ENCODE measurements at regions not wholly inside any gene's neighbourhood (a gene's known extent, or its start where the extent isn't known, plus 50 kb on each side); places are given as distances from the start of the nearest gene placed in this dataset.
A peak's percentile ranks its signal among the peaks of the same experiment; 100 is the strongest.

DNA sequence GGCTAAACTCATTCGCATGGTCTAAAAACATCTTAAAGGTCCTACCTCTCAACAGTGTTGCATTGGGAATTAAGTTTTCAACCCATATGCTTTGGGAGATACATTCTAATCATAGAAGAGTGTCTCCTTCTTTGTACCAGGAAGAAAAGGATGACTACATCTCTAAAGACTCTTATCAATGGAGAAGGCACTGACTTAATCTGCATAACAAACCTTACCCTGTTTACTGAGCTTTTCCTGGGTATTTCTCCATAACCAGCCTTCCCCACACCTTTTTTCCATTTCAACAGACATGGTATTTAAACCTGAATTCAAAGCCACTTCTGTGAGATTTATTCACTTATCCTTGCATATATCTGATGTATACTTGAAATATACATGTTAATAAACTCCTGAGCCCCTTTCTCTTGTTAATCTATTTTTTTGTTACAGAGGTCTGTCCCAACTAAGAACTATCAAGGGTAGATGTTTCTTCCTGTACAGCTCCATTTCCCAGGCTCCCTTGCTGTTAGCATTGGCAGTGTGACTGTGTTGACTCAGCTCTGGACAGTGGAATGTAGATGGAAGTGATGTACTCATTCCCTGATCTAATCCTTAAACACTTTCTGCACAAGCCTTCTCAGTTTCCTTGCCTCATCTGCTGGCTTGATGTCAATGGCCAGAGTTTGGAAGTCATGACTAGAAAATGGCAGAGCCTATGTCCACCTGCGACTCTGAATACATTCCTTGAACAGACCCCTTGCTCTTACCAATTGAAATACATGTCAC is 148.9 kb upstream of the CPEB2 start:
- in situ Hi-C loops (cut with HindIII; ENCODE audit: low pct_unique_long_range_greater_than_20kb, low sequenced_read_pairs), result no loop called here
- DNase-seq (ENCODE audit: low read depth, low spot score), result no peak

- DNase-seq (ENCODE audit: low read depth, low spot score), result no peak
- in situ Hi-C loops (cut with HindIII; ENCODE audit: low pct_unique_long_range_greater_than_20kb, low sequenced_read_pairs), result no loop called here
Measured at GRCh38 chr4:14855719-14856061, 146.6 kb upstream of the CPEB2 start.

DNA sequence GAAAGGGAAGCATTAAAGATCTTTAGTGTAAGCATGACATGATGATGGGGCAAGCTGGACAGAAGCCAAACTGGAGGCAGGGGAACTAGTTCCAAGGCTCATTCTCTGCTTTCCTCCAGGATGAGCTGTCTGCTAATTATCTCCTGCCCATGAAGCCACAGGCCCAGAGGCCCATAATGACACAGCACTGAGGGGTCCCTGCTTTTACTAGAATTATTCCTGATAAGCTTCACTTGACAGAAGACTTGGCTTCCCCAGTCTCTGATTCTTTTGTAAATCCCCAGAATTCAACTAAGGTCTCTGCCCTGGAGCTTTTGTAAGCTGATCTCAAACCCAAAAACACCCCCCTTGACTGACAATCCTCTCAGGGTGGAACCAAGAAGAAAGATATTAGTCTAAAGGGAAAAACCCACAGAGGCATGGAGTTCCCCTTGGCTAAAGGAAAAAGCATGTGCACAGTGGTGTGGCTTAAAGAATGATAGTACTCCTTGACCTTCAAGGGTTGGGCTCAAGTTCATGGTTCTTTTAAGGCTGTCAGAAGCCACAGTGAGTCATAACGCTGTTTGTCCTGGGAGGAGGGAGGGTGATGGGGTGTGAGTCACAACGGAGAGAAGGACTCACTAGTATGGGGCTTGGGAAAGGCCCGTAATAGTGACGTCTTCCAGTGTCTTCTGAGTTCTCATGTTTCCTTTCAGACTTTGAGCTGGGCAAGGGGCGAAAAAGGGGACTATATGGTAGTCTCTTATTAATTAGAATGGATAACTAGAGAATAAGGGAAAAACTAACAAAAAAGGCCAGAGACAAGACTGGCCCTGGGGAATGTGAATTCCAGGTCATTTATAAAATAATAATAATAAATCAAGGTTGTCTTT is 146.0 kb upstream of the CPEB2 start:
- in situ Hi-C loops (cut with HindIII; ENCODE audit: low pct_unique_long_range_greater_than_20kb, low sequenced_read_pairs), result no loop called here
- peak; percentile 90 for DNase-seq (ENCODE audit: low read depth, low spot score)

- in situ Hi-C loops (cut with HindIII; ENCODE audit: low pct_unique_long_range_greater_than_20kb, low sequenced_read_pairs), result no loop called here
- DNase-seq (ENCODE audit: low read depth, low spot score), result peak; percentile 54
Measured at GRCh38 chr4:14856934-14857235, 145.4 kb upstream of the CPEB2 start.

GRCh38 chr4:14857475-14857874 is 144.8 kb upstream of the CPEB2 start:
- no peak for DNase-seq (ENCODE audit: low read depth, low spot score)
- in situ Hi-C loops (cut with HindIII; ENCODE audit: low pct_unique_long_range_greater_than_20kb, low sequenced_read_pairs), result no loop called here

- no peak for DNase-seq (ENCODE audit: low read depth, low spot score)
- in situ Hi-C loops (cut with HindIII; ENCODE audit: low pct_unique_long_range_greater_than_20kb, low sequenced_read_pairs), result no loop called here
Measured at GRCh38 chr4:14857981-14858380, 144.3 kb upstream of the CPEB2 start.

GRCh38 chr4:14862891-14863290 is 139.4 kb upstream of the CPEB2 start:
- no peak for DNase-seq (ENCODE audit: low read depth, low spot score)
- in situ Hi-C loops (cut with HindIII; ENCODE audit: low pct_unique_long_range_greater_than_20kb, low sequenced_read_pairs), result loop anchor here (10.0 kb wide), 1 partner anchor 82 kb away; no protein-coding TSS in a partner anchor

GRCh38 chr4:14863418-14864364 is 138.6 kb upstream of the CPEB2 start:
- in situ Hi-C loops (cut with HindIII; ENCODE audit: low pct_unique_long_range_greater_than_20kb, low sequenced_read_pairs), result loop anchor here (10.0 kb wide), 1 partner anchor 81 kb away; no protein-coding TSS in a partner anchor

DNA sequence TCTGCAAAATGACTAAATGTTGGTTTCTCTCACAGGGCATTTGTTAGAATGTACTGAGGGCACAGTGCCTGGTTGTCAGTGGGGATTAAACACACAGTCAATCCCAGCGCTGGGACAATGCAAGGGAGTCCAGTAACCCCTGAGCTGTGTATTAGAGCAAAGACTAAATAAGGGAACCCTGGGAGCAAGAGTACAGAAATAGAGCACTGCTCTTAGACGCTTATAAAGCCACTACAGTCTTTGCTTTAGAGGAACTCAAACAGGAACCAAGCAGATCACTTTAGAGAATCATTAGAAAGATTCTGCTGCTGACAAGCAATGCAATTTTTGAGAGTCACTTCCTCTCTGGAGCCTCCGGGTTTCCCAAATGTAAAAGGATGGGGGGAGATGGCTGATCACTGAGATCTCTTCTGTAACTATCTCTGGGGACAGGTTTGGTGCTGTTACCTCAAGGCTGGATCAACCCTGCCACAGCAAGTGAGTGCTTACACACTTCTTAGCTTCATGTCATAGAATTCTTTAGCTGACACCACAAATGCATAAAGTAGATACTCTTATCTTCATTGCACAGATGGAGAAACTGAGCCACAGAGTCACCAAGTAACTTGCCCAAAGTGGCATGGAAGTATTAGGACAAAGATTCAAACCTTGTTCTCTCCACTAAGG is 137.8 kb upstream of the CPEB2 start:
- no peak for DNase-seq (ENCODE audit: low read depth, low spot score)
- in situ Hi-C loops (cut with HindIII; ENCODE audit: low pct_unique_long_range_greater_than_20kb, low sequenced_read_pairs), result loop anchor here (10.0 kb wide), 1 partner anchor 80 kb away; no protein-coding TSS in a partner anchor

More at GRCh38 chr4:14863418-14864364, 138.6 kb upstream of the CPEB2 start:
- no peak for DNase-seq (ENCODE audit: low read depth, low spot score)

DNA sequence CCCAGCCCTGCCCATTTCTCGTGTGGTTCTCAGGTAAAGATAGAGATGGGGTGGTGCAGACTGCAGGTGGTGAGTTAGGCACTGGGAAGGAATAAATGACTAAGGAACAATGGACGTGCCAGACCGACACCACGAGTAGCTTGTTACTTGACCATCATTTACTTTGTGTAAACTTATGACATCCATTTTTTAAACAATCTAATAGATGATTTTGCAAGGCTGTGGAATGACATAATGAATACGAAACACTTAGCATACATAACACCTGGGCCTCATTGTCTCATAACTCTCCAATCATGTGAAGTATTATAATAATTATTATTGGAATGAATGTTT is 137.3 kb upstream of the CPEB2 start:
- no peak for DNase-seq (ENCODE audit: low read depth, low spot score)
- in situ Hi-C loops (cut with HindIII; ENCODE audit: low pct_unique_long_range_greater_than_20kb, low sequenced_read_pairs), result loop anchor here (10.0 kb wide), 1 partner anchor 80 kb away; no protein-coding TSS in a partner anchor

GRCh38 chr4:14865804-14866203 is 136.5 kb upstream of the CPEB2 start:
- no peak for DNase-seq (ENCODE audit: low read depth, low spot score)
- in situ Hi-C loops (cut with HindIII; ENCODE audit: low pct_unique_long_range_greater_than_20kb, low sequenced_read_pairs), result loop anchor here (10.0 kb wide), 1 partner anchor 79 kb away; no protein-coding TSS in a partner anchor

- DNase-seq (ENCODE audit: low read depth, low spot score), result no peak
- in situ Hi-C loops (cut with HindIII; ENCODE audit: low pct_unique_long_range_greater_than_20kb, low sequenced_read_pairs), result loop anchor here (10.0 kb wide), 1 partner anchor 77 kb away; no protein-coding TSS in a partner anchor
Measured at GRCh38 chr4:14867847-14868246, 134.4 kb upstream of the CPEB2 start.

DNA sequence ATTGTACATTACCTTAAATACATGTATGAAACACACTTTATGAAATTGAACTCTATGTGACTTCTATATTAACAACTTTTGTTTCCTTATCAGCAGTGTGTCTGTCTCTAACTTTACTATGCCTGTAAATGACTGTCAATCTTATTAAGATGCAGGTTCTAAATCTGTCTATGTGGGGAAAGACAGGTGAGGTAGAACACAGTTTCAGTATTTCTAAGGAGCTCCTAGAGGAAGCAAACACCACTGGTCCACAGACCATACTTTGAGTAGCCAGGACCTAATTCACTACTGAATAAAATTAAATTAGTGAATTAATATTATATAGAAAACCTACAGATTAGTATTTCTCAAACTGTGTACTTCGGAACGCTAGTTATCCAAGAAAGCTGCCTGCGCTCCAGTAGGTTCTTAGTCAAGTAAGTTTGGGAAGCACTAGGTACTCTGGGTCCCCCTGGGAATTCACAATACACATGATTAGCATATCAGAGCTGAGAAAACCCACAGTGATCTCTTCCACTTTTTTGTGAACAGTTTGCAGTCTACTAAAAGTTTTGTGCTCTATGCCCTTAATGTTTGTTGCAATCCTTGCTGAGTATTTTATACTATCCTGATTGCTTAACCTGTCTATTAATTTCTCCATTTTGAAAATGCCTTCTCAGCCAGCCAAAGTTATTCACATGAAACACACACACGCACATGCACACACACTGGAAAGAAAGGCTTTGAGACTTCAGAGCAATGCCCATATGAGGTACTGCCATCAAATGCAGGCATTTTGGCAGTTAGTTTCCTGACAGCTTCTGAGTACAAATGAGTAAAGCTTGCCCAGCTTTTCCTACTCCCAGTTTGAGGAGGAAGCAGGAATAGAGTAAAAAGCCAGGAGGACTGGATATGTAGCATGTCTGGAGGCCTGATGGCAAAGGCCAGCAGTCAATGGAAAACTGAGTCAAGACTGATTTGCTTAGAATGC is 133.6 kb upstream of the CPEB2 start:
- in situ Hi-C loops (cut with HindIII; ENCODE audit: low pct_unique_long_range_greater_than_20kb, low sequenced_read_pairs), result loop anchor here (10.0 kb wide), 1 partner anchor 76 kb away; no protein-coding TSS in a partner anchor
- no peak for DNase-seq (ENCODE audit: low read depth, low spot score)

GRCh38 chr4:14871676-14872430 is 130.4 kb upstream of the CPEB2 start:
- in situ Hi-C loops (cut with HindIII; ENCODE audit: low pct_unique_long_range_greater_than_20kb, low sequenced_read_pairs), result no loop called here
- peak; percentile 67 for DNase-seq (ENCODE audit: low read depth, low spot score)

- in situ Hi-C loops (cut with HindIII; ENCODE audit: low pct_unique_long_range_greater_than_20kb, low sequenced_read_pairs), result no loop called here
- DNase-seq (ENCODE audit: low read depth, low spot score), result peak; percentile 78
Measured at GRCh38 chr4:14874990-14875389, 127.3 kb upstream of the CPEB2 start.
